Gastroesophageal sphincter (tissue), 3 donors: ENCODE measurements at regions not wholly inside any gene's neighbourhood (a gene's known extent, or its start where the extent isn't known, plus 50 kb on each side); places are given as distances from the start of the nearest gene placed in this dataset.
"Not testable (repeated sequence)": the region's sequence is repeated elsewhere in the genome, so short reads cannot be mapped to it uniquely, and the experiment has no call there.

Experiments
- POLR2A ChIP-seq, 2 donors: fragments of 450-650 bp; IDR thresholded peaks; one replicate each; pipeline ENCODE4 v1.6.1; 2017; ENCODE audit warnings: antibody characterized with exemption in 2 of 2, mild to moderate bottlenecking in 2 of 2, moderate library complexity in 1 of 2
- TF ChIP-seq, protein P1 (sequence below), 4 experiments: fragments of 200-600 bp in 2 of 4; fragments of 450-650 bp in 2 of 4; sonication (generic) in 1 of 4; IDR thresholded peaks; one replicate each; pipeline ENCODE4 v1.5.1; 2017 to 2019; ENCODE audit warnings: antibody characterized with exemption in 4 of 4, mild to moderate bottlenecking in 2 of 4, moderate library complexity in 2 of 4

DNA sequence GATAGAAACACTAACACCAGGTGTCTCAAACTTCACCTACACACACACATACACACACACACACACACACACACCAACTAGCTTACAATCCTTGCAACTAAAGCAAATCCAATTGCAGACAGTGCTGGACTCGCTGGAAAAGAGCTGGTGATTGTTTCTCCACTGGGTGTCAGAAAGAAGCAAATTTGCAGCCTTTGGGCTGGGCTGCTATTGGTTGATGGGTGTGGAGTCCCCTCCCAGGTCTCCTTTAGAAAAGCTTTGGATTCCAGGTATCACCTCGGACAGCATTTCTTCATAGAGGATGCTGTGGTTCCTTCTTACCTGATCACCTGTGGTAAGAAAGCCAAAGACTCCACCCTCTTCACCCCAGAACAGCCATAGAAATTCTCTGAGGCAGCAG is 307.5 kb downstream of the SPATA31A6 start:
- TF ChIP-seq, protein P1, sequence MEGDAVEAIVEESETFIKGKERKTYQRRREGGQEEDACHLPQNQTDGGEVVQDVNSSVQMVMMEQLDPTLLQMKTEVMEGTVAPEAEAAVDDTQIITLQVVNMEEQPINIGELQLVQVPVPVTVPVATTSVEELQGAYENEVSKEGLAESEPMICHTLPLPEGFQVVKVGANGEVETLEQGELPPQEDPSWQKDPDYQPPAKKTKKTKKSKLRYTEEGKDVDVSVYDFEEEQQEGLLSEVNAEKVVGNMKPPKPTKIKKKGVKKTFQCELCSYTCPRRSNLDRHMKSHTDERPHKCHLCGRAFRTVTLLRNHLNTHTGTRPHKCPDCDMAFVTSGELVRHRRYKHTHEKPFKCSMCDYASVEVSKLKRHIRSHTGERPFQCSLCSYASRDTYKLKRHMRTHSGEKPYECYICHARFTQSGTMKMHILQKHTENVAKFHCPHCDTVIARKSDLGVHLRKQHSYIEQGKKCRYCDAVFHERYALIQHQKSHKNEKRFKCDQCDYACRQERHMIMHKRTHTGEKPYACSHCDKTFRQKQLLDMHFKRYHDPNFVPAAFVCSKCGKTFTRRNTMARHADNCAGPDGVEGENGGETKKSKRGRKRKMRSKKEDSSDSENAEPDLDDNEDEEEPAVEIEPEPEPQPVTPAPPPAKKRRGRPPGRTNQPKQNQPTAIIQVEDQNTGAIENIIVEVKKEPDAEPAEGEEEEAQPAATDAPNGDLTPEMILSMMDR (IDR thresholded peaks at IDR 0.05) = not testable (repeated sequence)
- TF ChIP-seq POLR2A (IDR thresholded peaks at IDR 0.05) = not testable (repeated sequence)
